OCI-LY3 (cell line): ENCODE measurements at regions not wholly inside any gene's neighbourhood (a gene's known extent, or its start where the extent isn't known, plus 50 kb on each side); places are given as distances from the start of the nearest gene placed in this dataset.

Experiments used
- H2AFZ ChIP-seq: fragments of 200-600, 300-600 bp; shearing (Covaris generic); 2 replicates; pipeline ENCODE4 v1.6.0; 2014; ENCODE audit warnings: antibody characterized with exemption, low read depth, low read length
- H3K27ac ChIP-seq: fragments of 200-600, 300-600 bp; sonication (generic); 2 replicates; pipeline ENCODE4 v1.5.1; 2014; ENCODE audit warnings: mild to moderate bottlenecking, low read length, moderate library complexity, mixed read lengths
- H3K27me3 ChIP-seq: fragments of 200-600, 300-600 bp; sonication (generic); 2 replicates; pipeline ENCODE4 v1.6.1; 2014; ENCODE audit warnings: low read depth, low read length, mixed read lengths
- H3K36me3 ChIP-seq: fragments of 200-600, 300-600 bp; sonication (generic); replicated peaks from 2 replicates; pipeline ENCODE3; 2014; ENCODE audit warnings: low read depth, low read length, mixed read lengths
- H3K4me1 ChIP-seq: fragments of 300-600, 200-600 bp; sonication (generic); 2 replicates; pipeline ENCODE4 v1.6.1; 2014; ENCODE audit warnings: low read length, mixed read lengths
- H3K4me2 ChIP-seq: fragments of 200-600, 300-600 bp; sonication (generic); 2 replicates; pipeline ENCODE4 v1.6.1; 2014; ENCODE audit warnings: low read length, mixed read lengths
- H3K4me3 ChIP-seq: fragments of 300-600, 200-600 bp; sonication (generic); 2 replicates; pipeline ENCODE4 v1.5.1; 2014; ENCODE audit warnings: antibody characterized with exemption, mild to moderate bottlenecking, low read length, moderate library complexity
- H3K79me2 ChIP-seq: fragments of 300-600, 200-600 bp; shearing (Covaris generic); 2 replicates; pipeline ENCODE4 v1.6.1; 2014; ENCODE audit warnings: mild to moderate bottlenecking, low read length, mixed read lengths
- H3K9ac ChIP-seq: fragments of 300-600, 200-600 bp; shearing (Covaris generic); 2 replicates; pipeline ENCODE4 v1.6.0; 2014; ENCODE audit warnings: mild to moderate bottlenecking, low read length, moderate library complexity
- H3K9me3 ChIP-seq: fragments of 200-600, 300-600 bp; shearing (Covaris generic); 2 replicates; pipeline ENCODE4 v1.6.1; 2014; ENCODE audit warnings: low read length, mixed read lengths; ENCODE audit not compliant: insufficient read depth
- H4K20me1 ChIP-seq: fragments of 200-600, 300-600 bp; sonication (generic); 2 replicates; pipeline ENCODE4 v1.6.1; 2016; ENCODE audit warnings: low read length, mixed read lengths; ENCODE audit not compliant: insufficient read depth
- EZH2phosphoT487 ChIP-seq: fragments of 200-600 bp; shearing (Covaris generic); IDR thresholded peaks from 2 replicates; pipeline ENCODE4 v1.6.1; 2018; ENCODE audit warnings: antibody characterized with exemption, mixed run types, low read depth
- TF ChIP-seq, protein P1 (sequence below): fragments of 200-600, 300-600 bp; sonication (generic); IDR thresholded peaks from 2 replicates; pipeline ENCODE4 v1.5.1; 2014; ENCODE audit warnings: antibody characterized with exemption, low read length, low read depth

DNA sequence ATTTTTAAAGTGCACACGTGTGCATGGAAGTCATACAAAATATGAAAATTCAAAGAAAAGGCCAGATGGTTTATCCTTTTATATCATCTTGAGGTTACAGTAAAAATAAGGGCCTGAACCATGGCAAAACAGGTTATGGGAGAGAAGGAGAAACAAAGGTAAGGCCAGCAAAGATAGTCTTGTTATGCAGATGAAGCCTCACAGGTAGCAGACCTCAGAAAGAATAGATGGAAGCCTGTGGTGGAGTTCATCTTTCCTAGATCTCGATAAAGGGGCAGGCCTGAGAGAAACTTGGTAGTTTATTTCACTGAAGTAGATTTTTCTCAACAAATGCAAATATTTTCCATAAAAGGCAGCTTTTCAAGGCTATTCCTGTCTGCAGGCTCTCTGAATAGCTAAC lies 693.8 kb downstream of the KHDRBS2 start:
- H3K9me3 ChIP-seq: 0 out of 2 replicates have a peak, but pooled peaks cover 3% of the 10 kb centered on the region
- no peaks in the 10 kb centered on the region for H4K20me1 ChIP-seq
- H3K4me2 ChIP-seq: no peak overlapping the region
- H3K27me3 ChIP-seq: no peaks in the 10 kb centered on the region
- no peaks in the 10 kb centered on the region for H3K79me2 ChIP-seq
- H3K4me1 ChIP-seq: no peaks in the 10 kb centered on the region
- H3K4me3 ChIP-seq: no peak overlapping the region
- TF ChIP-seq EZH2phosphoT487: no peak
- TF ChIP-seq, protein P1, sequence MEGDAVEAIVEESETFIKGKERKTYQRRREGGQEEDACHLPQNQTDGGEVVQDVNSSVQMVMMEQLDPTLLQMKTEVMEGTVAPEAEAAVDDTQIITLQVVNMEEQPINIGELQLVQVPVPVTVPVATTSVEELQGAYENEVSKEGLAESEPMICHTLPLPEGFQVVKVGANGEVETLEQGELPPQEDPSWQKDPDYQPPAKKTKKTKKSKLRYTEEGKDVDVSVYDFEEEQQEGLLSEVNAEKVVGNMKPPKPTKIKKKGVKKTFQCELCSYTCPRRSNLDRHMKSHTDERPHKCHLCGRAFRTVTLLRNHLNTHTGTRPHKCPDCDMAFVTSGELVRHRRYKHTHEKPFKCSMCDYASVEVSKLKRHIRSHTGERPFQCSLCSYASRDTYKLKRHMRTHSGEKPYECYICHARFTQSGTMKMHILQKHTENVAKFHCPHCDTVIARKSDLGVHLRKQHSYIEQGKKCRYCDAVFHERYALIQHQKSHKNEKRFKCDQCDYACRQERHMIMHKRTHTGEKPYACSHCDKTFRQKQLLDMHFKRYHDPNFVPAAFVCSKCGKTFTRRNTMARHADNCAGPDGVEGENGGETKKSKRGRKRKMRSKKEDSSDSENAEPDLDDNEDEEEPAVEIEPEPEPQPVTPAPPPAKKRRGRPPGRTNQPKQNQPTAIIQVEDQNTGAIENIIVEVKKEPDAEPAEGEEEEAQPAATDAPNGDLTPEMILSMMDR: no peak
- no peak overlapping the region for H3K27ac ChIP-seq
- H2AFZ ChIP-seq: no peak overlapping the region
- H3K9ac ChIP-seq: no peak overlapping the region
- H3K36me3 ChIP-seq: no peaks in the 10 kb centered on the region

DNA sequence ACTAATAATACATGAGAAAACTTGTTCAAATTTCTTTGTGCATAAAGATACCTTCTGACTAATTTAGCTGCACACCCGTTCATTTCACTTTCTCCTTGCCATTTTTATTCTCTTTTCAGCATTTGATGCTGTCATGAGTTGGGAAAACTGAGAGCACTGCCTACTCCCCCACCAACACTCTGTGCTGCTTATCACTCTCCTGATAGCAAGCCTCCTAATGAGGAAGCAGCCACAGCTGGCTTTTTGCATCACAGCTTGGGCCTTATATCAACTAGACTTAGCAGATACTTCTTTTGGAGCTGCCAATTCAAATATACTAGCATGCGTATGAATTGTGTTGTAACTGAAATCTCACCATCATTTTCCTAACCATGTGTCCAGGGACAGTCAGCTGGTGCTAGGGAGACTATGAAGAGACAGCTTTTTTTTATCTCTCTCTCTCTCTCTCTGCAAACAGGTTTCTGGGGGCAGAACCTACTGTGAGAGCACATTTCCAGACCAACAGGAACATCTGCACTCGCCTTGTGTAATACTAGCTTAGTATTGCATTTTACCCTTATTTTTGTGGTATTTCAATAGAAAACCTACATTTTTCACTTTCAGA lies 699.0 kb downstream of the KHDRBS2 start:
- no peaks in the 10 kb centered on the region for H3K79me2 ChIP-seq
- H3K4me2 ChIP-seq: no peak overlapping the region
- no peak overlapping the region for H3K27ac ChIP-seq
- H3K36me3 ChIP-seq: no peaks in the 10 kb centered on the region
- no peaks in the 10 kb centered on the region for H3K27me3 ChIP-seq
- no peak for TF ChIP-seq EZH2phosphoT487
- TF ChIP-seq, protein P1: no peak
- H3K4me3 ChIP-seq: no peak overlapping the region
- no peaks in the 10 kb centered on the region for H4K20me1 ChIP-seq
- H3K4me1 ChIP-seq: no peaks in the 10 kb centered on the region
- no peak overlapping the region for H2AFZ ChIP-seq
- H3K9me3 ChIP-seq: 0 out of 2 replicates have a peak, but pooled peaks cover 3% of the 10 kb centered on the region
- H3K9ac ChIP-seq: no peak overlapping the region

- H3K4me1 ChIP-seq: no peaks in the 10 kb centered on the region
- no peaks in the 10 kb centered on the region for H3K36me3 ChIP-seq
- no peak for TF ChIP-seq EZH2phosphoT487
- TF ChIP-seq, protein P1: no peak
- H3K9me3 ChIP-seq: 0 out of 2 replicates have a peak, but pooled peaks cover 3% of the 10 kb centered on the region
- H3K79me2 ChIP-seq: no peaks in the 10 kb centered on the region
- no peak overlapping the region for H3K4me3 ChIP-seq
- no peak overlapping the region for H3K9ac ChIP-seq
- no peaks in the 10 kb centered on the region for H4K20me1 ChIP-seq
- H3K4me2 ChIP-seq: no peak overlapping the region
- H3K27me3 ChIP-seq: no peaks in the 10 kb centered on the region
- no peak overlapping the region for H2AFZ ChIP-seq
- no peak overlapping the region for H3K27ac ChIP-seq
Measured at GRCh38 chr6:61585504-61585903, 700.5 kb downstream of the KHDRBS2 start.

- no peaks in the 10 kb centered on the region for H3K4me1 ChIP-seq
- H3K9me3 ChIP-seq: 0 out of 2 replicates have a peak, but pooled peaks cover 1% of the 10 kb centered on the region
- no peaks in the 10 kb centered on the region for H3K36me3 ChIP-seq
- H3K27me3 ChIP-seq: no peaks in the 10 kb centered on the region
- no peak overlapping the region for H3K9ac ChIP-seq
- H3K79me2 ChIP-seq: no peaks in the 10 kb centered on the region
- no peak overlapping the region for H3K4me3 ChIP-seq
- no peak overlapping the region for H2AFZ ChIP-seq
- H3K27ac ChIP-seq: no peak overlapping the region
- H4K20me1 ChIP-seq: no peaks in the 10 kb centered on the region
- TF ChIP-seq EZH2phosphoT487: no peak
- TF ChIP-seq, protein P1: no peak
- no peak overlapping the region for H3K4me2 ChIP-seq
Measured at GRCh38 chr6:61562098-61562497, 723.9 kb downstream of the KHDRBS2 start.
